ENCODE measurements at regions not wholly inside any gene's neighbourhood (a gene's known extent, or its start where the extent isn't known, plus 50 kb on each side); places are given as distances from the start of the nearest gene placed in this dataset.

DNA sequence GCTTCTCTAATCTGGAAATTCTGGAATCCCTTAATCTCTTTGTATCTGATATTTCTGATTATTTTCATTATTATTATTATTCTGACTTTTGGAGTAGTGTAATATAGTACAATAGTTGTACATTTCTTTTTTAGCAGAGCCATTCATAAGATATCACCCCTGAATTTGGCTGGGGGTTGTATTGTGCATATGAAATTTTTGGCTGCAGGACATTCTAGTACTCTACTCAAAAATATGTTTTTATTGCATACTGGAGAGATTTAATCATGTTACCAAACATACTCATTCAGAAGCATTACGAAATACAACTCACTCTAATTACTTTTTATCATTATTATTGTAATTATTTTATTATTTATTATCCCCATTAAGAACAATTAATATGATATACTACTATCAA lies 589.7 kb upstream of the KCNMB2 start:
- no peaks in the 10 kb centered on the region for H3K36me3 ChIP-seq (ENCODE audit: insufficient read depth in 1 of 2, low read depth in 1 of 2)
- ATAC-seq = no peak
- no peak overlapping the region for H3K4me3 ChIP-seq
- H3K27ac ChIP-seq = no peak overlapping the region
- no peaks in the 10 kb centered on the region for H3K27me3 ChIP-seq (ENCODE audit: insufficient read depth in 3 of 3, low read length in 2 of 3)
- H3K4me1 ChIP-seq = no peaks in the 10 kb centered on the region
- intact Hi-C loops (cut with DNase I) = no loop called here
- WGBS, 3 donors = 82 to 96% (median 92%) methylated on average over 1 of the region's 1 CpG
- H3K9me3 ChIP-seq = no peaks in the 10 kb centered on the region
- TF ChIP-seq, protein P1, sequence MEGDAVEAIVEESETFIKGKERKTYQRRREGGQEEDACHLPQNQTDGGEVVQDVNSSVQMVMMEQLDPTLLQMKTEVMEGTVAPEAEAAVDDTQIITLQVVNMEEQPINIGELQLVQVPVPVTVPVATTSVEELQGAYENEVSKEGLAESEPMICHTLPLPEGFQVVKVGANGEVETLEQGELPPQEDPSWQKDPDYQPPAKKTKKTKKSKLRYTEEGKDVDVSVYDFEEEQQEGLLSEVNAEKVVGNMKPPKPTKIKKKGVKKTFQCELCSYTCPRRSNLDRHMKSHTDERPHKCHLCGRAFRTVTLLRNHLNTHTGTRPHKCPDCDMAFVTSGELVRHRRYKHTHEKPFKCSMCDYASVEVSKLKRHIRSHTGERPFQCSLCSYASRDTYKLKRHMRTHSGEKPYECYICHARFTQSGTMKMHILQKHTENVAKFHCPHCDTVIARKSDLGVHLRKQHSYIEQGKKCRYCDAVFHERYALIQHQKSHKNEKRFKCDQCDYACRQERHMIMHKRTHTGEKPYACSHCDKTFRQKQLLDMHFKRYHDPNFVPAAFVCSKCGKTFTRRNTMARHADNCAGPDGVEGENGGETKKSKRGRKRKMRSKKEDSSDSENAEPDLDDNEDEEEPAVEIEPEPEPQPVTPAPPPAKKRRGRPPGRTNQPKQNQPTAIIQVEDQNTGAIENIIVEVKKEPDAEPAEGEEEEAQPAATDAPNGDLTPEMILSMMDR (IDR thresholded peaks at IDR 0.05) = no peak
- no peak for DNase-seq

DNA sequence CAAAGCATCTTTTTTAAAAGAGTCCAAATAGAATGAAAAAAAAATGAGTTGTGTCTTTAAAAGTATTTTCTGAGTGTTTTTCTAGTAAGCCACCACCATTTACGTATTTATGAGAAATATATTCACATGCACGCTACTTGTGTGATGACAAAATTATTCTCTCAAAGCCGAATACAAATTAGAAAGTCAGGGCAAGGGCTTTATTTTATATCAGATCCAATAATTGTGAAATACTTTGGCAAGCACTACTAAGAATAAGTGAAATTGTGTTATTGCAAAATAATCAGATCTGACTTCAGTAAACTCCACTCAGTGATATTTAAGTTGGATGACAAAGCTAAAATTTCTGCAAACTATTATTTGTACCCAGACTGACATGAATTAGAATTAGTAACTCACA lies 589.3 kb upstream of the KCNMB2 start:
- WGBS, 3 donors = 46 to 63% (median 60%) methylated on average over 3 of the region's 3 CpGs
- Histone ChIP-seq H3K27ac (no peak overlapping the region), H3K9me3 (no peaks in the 10 kb centered on the region), H3K4me1 (no peaks in the 10 kb centered on the region), H3K36me3 (ENCODE audit: insufficient read depth in 1 of 2, low read depth in 1 of 2) (no peaks in the 10 kb centered on the region), H3K27me3 (ENCODE audit: insufficient read depth in 3 of 3, low read length in 2 of 3) (no peaks in the 10 kb centered on the region), H3K4me3 (no peak overlapping the region)
- DNase-seq = no peak
- TF ChIP-seq, protein P1 (IDR thresholded peaks at IDR 0.05) = no peak
- intact Hi-C loops (cut with DNase I) = no loop called here
- no peak for ATAC-seq

DNA sequence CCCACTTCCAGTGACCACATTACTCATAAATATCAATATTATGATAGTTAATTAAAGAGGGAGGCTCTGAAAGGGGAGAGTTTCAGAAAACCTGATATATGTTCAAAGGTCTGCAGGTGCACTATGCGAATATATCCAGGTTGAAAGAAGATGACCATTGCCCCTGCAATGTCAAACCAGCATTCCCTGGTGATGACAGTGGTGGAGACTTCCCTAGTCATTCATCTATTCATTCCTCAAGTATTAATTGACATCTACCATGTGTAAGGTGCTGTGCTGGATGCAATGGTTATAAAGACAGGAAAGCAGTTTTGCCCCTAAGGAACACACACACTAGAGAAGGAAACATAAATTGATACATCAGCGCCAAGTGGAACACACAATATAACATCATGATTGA lies 588.3 kb upstream of the KCNMB2 start:
- no peak overlapping the region for H3K4me3 ChIP-seq
- no peak overlapping the region for H3K27ac ChIP-seq
- H3K36me3 ChIP-seq (ENCODE audit: insufficient read depth in 1 of 2, low read depth in 1 of 2) = no peaks in the 10 kb centered on the region
- ATAC-seq (no peak), DNase-seq (no peak)
- H3K4me1 ChIP-seq = no peaks in the 10 kb centered on the region
- H3K9me3 ChIP-seq = no peaks in the 10 kb centered on the region
- TF ChIP-seq, protein P1 (IDR thresholded peaks at IDR 0.05) = no peak
- WGBS, 3 donors = 94 to 99% (median 98%) methylated on average over 2 of the region's 2 CpGs
- intact Hi-C loops (cut with DNase I) = no loop called here
- H3K27me3 ChIP-seq (ENCODE audit: insufficient read depth in 3 of 3, low read length in 2 of 3) = no peaks in the 10 kb centered on the region

DNA sequence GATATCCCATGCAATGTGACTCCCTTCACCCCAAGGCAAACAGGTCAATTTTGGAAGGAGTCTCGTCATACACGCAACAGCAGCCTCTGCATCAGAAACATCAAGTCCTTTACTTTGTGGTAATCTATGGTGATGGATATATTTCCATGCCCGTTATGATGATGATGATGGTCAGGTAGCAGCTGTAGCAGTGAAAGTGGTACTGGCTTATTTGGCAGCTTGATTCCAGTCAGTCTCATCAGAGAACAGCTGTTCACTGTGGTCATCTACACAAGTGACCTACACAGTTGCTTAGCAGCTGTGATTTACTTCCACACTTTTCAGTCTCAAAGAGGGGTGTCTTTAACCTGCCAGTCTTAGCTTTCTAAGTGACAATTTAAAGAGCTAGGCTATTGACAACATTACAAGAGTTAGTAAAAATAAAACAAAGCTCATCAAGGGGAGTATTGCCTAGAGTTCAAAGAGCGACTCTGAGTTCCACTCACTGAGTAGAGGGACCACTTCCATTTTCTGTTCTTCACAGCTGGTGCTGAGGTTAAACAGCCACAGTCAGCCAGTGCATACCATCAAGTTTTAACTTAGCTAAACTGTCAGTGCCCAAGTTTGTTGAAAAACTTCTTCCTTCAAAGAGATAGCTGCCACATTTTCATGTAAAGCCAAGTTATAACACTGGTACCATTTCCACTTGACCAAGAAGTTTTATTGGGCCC lies 587.4 kb upstream of the KCNMB2 start:
- H3K4me1 ChIP-seq = no peaks in the 10 kb centered on the region
- H3K27ac ChIP-seq = no peak overlapping the region
- DNase-seq (no peak), ATAC-seq (no peak)
- 69 to 77% (median 74%) methylated on average over 4 of the region's 4 CpGs for WGBS, 3 donors
- H3K9me3 ChIP-seq = no peaks in the 10 kb centered on the region
- H3K4me3 ChIP-seq = no peak overlapping the region
- H3K36me3 ChIP-seq (ENCODE audit: insufficient read depth in 1 of 2, low read depth in 1 of 2) = no peaks in the 10 kb centered on the region
- intact Hi-C loops (cut with DNase I) = no loop called here
- no peaks in the 10 kb centered on the region for H3K27me3 ChIP-seq (ENCODE audit: insufficient read depth in 3 of 3, low read length in 2 of 3)
- TF ChIP-seq, protein P1 (IDR thresholded peaks at IDR 0.05) = no peak

DNA sequence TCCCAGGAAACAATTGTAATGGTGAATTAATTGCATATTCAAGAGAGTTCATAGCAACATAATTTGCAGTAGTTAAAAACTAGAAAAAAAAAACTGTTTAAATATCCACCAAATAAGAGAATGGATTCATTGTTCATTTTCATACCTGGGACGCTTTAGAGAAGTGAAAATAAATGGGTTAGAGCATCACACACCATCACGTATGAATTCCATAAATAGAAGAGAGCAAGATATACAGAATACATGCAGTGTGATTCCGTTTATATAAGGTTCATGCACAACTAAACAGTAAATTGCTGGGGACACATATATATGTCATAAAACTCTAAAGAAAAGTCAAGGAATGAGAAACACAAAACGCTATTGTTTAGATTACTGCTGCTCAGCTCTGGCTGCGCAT lies 577.0 kb upstream of the KCNMB2 start:
- Histone ChIP-seq H3K36me3 (ENCODE audit: insufficient read depth in 1 of 2, low read depth in 1 of 2) (no peaks in the 10 kb centered on the region), H3K27ac (no peak overlapping the region), H3K27me3 (ENCODE audit: insufficient read depth in 3 of 3, low read length in 2 of 3) (no peaks in the 10 kb centered on the region), H3K4me1 (no peaks in the 10 kb centered on the region), H3K9me3 (no peaks in the 10 kb centered on the region), H3K4me3 (no peak overlapping the region)
- TF ChIP-seq, protein P1 (IDR thresholded peaks at IDR 0.05) = no peak
- ATAC-seq (no peak), DNase-seq (no peak)
- 90 to 91% (median 90%) methylated on average over 5 of the region's 5 CpGs for WGBS, 3 donors
- intact Hi-C loops (cut with DNase I) = no loop called here
